Fibroblast of skin of abdomen (primary cell): ENCODE measurements at regions not wholly inside any gene's neighbourhood (a gene's known extent, or its start where the extent isn't known, plus 50 kb on each side); places are given as distances from the start of the nearest gene placed in this dataset.
"Not testable (repeated sequence)": the region's sequence is repeated elsewhere in the genome, so short reads cannot be mapped to it uniquely, and the experiment has no call there.

Experiments used
- DNase-seq: peaks from one replicate; pipeline ENCODE4 v3.0.0-alpha.2; 2013

GRCh38 chr6:156599978-156600590, 177.1 kb upstream of the ARID1B start:
- no peak for DNase-seq

GRCh38 chr6:156599366-156599765, 177.8 kb upstream of the ARID1B start:
- no peak for DNase-seq

GRCh38 chr6:156598855-156599180, 178.4 kb upstream of the ARID1B start:
- no peak for DNase-seq

- no peak for DNase-seq
These were observed 178.9 kb upstream of the ARID1B start for GRCh38 chr6:156598071-156598854.

GRCh38 chr6:156597095-156597494, 180.1 kb upstream of the ARID1B start:
- no peak for DNase-seq

- DNase-seq: peak; percentile 37
These were observed 181.7 kb upstream of the ARID1B start for GRCh38 chr6:156595476-156595875.

- DNase-seq: no peak
These were observed 183.3 kb upstream of the ARID1B start for GRCh38 chr6:156593893-156594292.

GRCh38 chr6:156593127-156593526, 184.1 kb upstream of the ARID1B start:
- DNase-seq: no peak

GRCh38 chr6:156590482-156590881, 186.7 kb upstream of the ARID1B start:
- no peak for DNase-seq

- DNase-seq: peak; percentile 88
These were observed 187.9 kb upstream of the ARID1B start for GRCh38 chr6:156589281-156589680.

GRCh38 chr6:156587751-156588301, 189.4 kb upstream of the ARID1B start:
- no peak for DNase-seq

- no peak for DNase-seq
These were observed 190.1 kb upstream of the ARID1B start for GRCh38 chr6:156587071-156587470.

GRCh38 chr6:156585859-156586258, 191.3 kb upstream of the ARID1B start:
- DNase-seq: no peak

GRCh38 chr6:156584121-156584520, 193.1 kb upstream of the ARID1B start:
- not testable (repeated sequence) for DNase-seq

GRCh38 chr6:156583083-156583482, 194.1 kb upstream of the ARID1B start:
- DNase-seq: no peak

- no peak for DNase-seq
These were observed 194.6 kb upstream of the ARID1B start for GRCh38 chr6:156582509-156582992.

- DNase-seq: no peak
These were observed 197.6 kb upstream of the ARID1B start for GRCh38 chr6:156579564-156579963.

GRCh38 chr6:156577749-156578148, 199.4 kb upstream of the ARID1B start:
- no peak for DNase-seq

GRCh38 chr6:156575361-156575760, 201.8 kb upstream of the ARID1B start:
- DNase-seq: no peak

- no peak for DNase-seq
These were observed 212.4 kb upstream of the ARID1B start for GRCh38 chr6:156564807-156565149.

- peak; percentile 49 for DNase-seq
These were observed 212.9 kb upstream of the ARID1B start for GRCh38 chr6:156564127-156564806.

GRCh38 chr6:156563714-156564113, 213.5 kb upstream of the ARID1B start:
- DNase-seq: no peak

- no peak for DNase-seq
These were observed 214.5 kb upstream of the ARID1B start for GRCh38 chr6:156562636-156563035.

- no peak for DNase-seq
These were observed 215.2 kb upstream of the ARID1B start for GRCh38 chr6:156562019-156562418.
